H1 (cell line): ENCODE measurements at regions not wholly inside any gene's neighbourhood (a gene's known extent, or its start where the extent isn't known, plus 50 kb on each side); places are given as distances from the start of the nearest gene placed in this dataset.

Experiments used
- CTCF ChIA-PET: fragments of 300-600 bp; sonication (Branson Sonifier 250); formaldehyde crosslinking; loops from one replicate; lab custom pipeline; 2021; ENCODE audit not compliant: partially characterized antibody; lab: Charles Lee
- POLR2A ChIA-PET: fragments of 300-600 bp; sonication (Branson Sonifier 250); formaldehyde crosslinking; loops from one replicate; lab custom pipeline; 2021; ENCODE audit warnings: inconsistent platforms; ENCODE audit not compliant: partially characterized antibody; lab: Charles Lee
- DNase-seq, 2 experiments: peaks; one replicate each; pipeline versions ENCODE4 v3.0.0 to v3.0.0-alpha.2; 2010 to 2022; ENCODE audit warnings: low spot score in 2 of 2, low read depth in 1 of 2, mixed read lengths in 1 of 2
- FAIRE-seq: peaks from 2 replicates; lab custom pipeline; 2011; peaks lifted over from hg19 to GRCh38; lab: Jason Lieb, UNC
- H2AFZ ChIP-seq: 2 replicates; pipeline ENCODE4 v1.8.1; 2012; ENCODE audit warnings: low read length, inconsistent platforms
- H2AK5ac ChIP-seq: 2 replicates; pipeline ENCODE4 v1.6.1; 2013; ENCODE audit warnings: low read depth, low read length
- H2BK120ac ChIP-seq: replicated peaks from 2 replicates; pipeline ENCODE3; 2013; ENCODE audit warnings: low read depth, low read length, inconsistent platforms
- H2BK12ac ChIP-seq: 2 replicates; pipeline ENCODE4 v1.6.1; 2013; ENCODE audit warnings: low read depth, low read length
- H2BK15ac ChIP-seq: 2 replicates; pipeline ENCODE4 v1.6.1; 2013; ENCODE audit warnings: low read length
- H2BK20ac ChIP-seq: 2 replicates; pipeline ENCODE4 v1.6.1; 2013; ENCODE audit warnings: low read length
- H2BK5ac ChIP-seq: 2 replicates; pipeline ENCODE4 v1.6.1; 2013; ENCODE audit warnings: low read depth, low read length
- H3K14ac ChIP-seq: 2 replicates; pipeline ENCODE4 v1.6.1; 2013; ENCODE audit warnings: inconsistent platforms; ENCODE audit not compliant: insufficient read length
- H3K18ac ChIP-seq: 2 replicates; pipeline ENCODE4 v1.6.1; 2013; ENCODE audit warnings: low read length; ENCODE audit errors: extremely low read depth
- H3K23ac ChIP-seq: 2 replicates; pipeline ENCODE4 v1.6.1; 2013; ENCODE audit warnings: inconsistent platforms; ENCODE audit not compliant: insufficient read length
- H3K23me2 ChIP-seq: 2 replicates; pipeline ENCODE4 v1.6.1; 2013; ENCODE audit warnings: low read depth, low read length
- H3K27ac ChIP-seq: 2 replicates; pipeline ENCODE4 v1.6.1; 2011; ENCODE audit warnings: low read depth, low read length, inconsistent platforms
- H3K27me3 ChIP-seq, 4 experiments: replicated peaks in 1 of 4; 1 replicate in 1 of 4; 2 replicates in 3 of 4; pipeline versions ENCODE4 v1.6.1 to v1.8.1; 2011 to 2013; ENCODE audit warnings: low read length in 3 of 4, mild to moderate bottlenecking in 3 of 4, inconsistent platforms in 2 of 4, mixed read lengths in 2 of 4, moderate library complexity in 1 of 4; ENCODE audit not compliant: control insufficient read depth in 3 of 4, insufficient read depth in 3 of 4; ENCODE audit errors: extremely low read depth in 1 of 4
- H3K36me3 ChIP-seq, 4 experiments: 2 replicates each; pipeline versions ENCODE4 v1.6.1 to v1.8.1; 2011 to 2013; ENCODE audit warnings: mild to moderate bottlenecking in 4 of 4, low read length in 3 of 4, moderate library complexity in 2 of 4, control low read depth in 1 of 4, inconsistent platforms in 1 of 4; ENCODE audit not compliant: insufficient read depth in 4 of 4, control insufficient read depth in 2 of 4
- H3K4ac ChIP-seq: replicated peaks from 2 replicates; pipeline ENCODE3; 2013; ENCODE audit warnings: low read length, low read depth, mixed read lengths, inconsistent platforms; ENCODE audit not compliant: insufficient read length
- H3K4me1 ChIP-seq, 4 experiments: replicated peaks in 1 of 4; 1 replicate in 1 of 4; 2 replicates in 3 of 4; pipeline versions ENCODE4 v1.6.1 to v1.8.1; 2011 to 2013; ENCODE audit warnings: low read length in 3 of 4, inconsistent platforms in 2 of 4, mixed read lengths in 1 of 4; ENCODE audit not compliant: insufficient read depth in 4 of 4, control insufficient read depth in 3 of 4
- H3K4me2 ChIP-seq, 2 experiments: 2 replicates each; pipeline versions ENCODE4 v1.6.1 to v1.8.1; 2011 to 2013; ENCODE audit warnings: low read depth in 2 of 2, low read length in 2 of 2, control low read depth in 1 of 2, inconsistent platforms in 1 of 2, mild to moderate bottlenecking in 1 of 2; ENCODE audit not compliant: insufficient read depth in 1 of 2
- H3K4me3 ChIP-seq, 4 experiments: fragments of 200-600, 300-600 bp in 1 of 4; sonication (generic), shearing (Covaris generic), sonication (Bioruptor Twin) in 1 of 4; 2 replicates each; pipeline versions ENCODE4 v1.5.1 to v1.8.1; 2011 to 2016; ENCODE audit warnings: low read length in 4 of 4, low read depth in 3 of 4, control low read depth in 2 of 4, inconsistent platforms in 2 of 4, mild to moderate bottlenecking in 2 of 4, mixed read lengths in 1 of 4, moderate library complexity in 1 of 4; ENCODE audit not compliant: insufficient read depth in 2 of 4; ENCODE audit errors: extremely low read depth in 1 of 4
- H3K56ac ChIP-seq: replicated peaks from 2 replicates; pipeline ENCODE3; 2013; ENCODE audit warnings: low read depth, mild to moderate bottlenecking, mixed read lengths, low read length, inconsistent platforms; ENCODE audit not compliant: insufficient read length
- H3K79me1 ChIP-seq: 2 replicates; pipeline ENCODE4 v1.6.1; 2013; ENCODE audit warnings: low read depth, low read length, control low read depth
- H3K79me2 ChIP-seq, 2 experiments: 2 replicates each; pipeline versions ENCODE4 v1.6.1 to v1.8.1; 2012 to 2013; ENCODE audit warnings: low read length in 2 of 2, mild to moderate bottlenecking in 2 of 2, inconsistent platforms in 1 of 2; ENCODE audit not compliant: insufficient read depth in 2 of 2, control insufficient read depth in 1 of 2
- H3K9ac ChIP-seq, 4 experiments: replicated peaks in 1 of 4; 1 replicate in 1 of 4; 2 replicates in 3 of 4; pipeline versions ENCODE4 v1.6.1 to v1.8.1; 2011 to 2013; ENCODE audit warnings: low read depth in 3 of 4, low read length in 3 of 4, control low read depth in 2 of 4, mild to moderate bottlenecking in 2 of 4, moderate library complexity in 2 of 4, inconsistent platforms in 1 of 4; ENCODE audit errors: extremely low read depth in 1 of 4
- H3K9me3 ChIP-seq, 2 experiments: 2 replicates each; pipeline versions ENCODE4 v1.6.1 to v1.8.1; 2012 to 2013; ENCODE audit warnings: mild to moderate bottlenecking in 2 of 2, moderate library complexity in 2 of 2, control low read depth in 1 of 2, inconsistent platforms in 1 of 2, low read depth in 1 of 2, low read length in 1 of 2, mixed read lengths in 1 of 2; ENCODE audit not compliant: insufficient read depth in 2 of 2
- H4K20me1 ChIP-seq, 2 experiments: replicated peaks in 1 of 2; 2 replicates each; pipeline versions ENCODE3 to v1.8.1; 2011 to 2013; ENCODE audit warnings: inconsistent platforms in 2 of 2, low read length in 2 of 2, mild to moderate bottlenecking in 1 of 2; ENCODE audit not compliant: insufficient read depth in 2 of 2, control insufficient read depth in 1 of 2
- H4K5ac ChIP-seq: 2 replicates; pipeline ENCODE4 v1.6.1; 2013; ENCODE audit warnings: low read length, low read depth, mixed read lengths, inconsistent platforms; ENCODE audit not compliant: insufficient read length
- H4K8ac ChIP-seq: 2 replicates; pipeline ENCODE4 v1.8.0; 2013; ENCODE audit warnings: mild to moderate bottlenecking, moderate library complexity, low read length, inconsistent platforms; ENCODE audit not compliant: insufficient read depth; ENCODE audit errors: extremely low read depth
- H4K91ac ChIP-seq: replicated peaks from 2 replicates; pipeline ENCODE3; 2013; ENCODE audit warnings: low read length, mixed read lengths, inconsistent platforms; ENCODE audit not compliant: insufficient read length
- EP300 ChIP-seq, 2 experiments: IDR thresholded peaks; 1 replicate in 1 of 2; 2 replicates in 1 of 2; pipeline ENCODE4 v1.6.1; 2011 to 2012; ENCODE audit warnings: low read depth in 2 of 2, low read length in 2 of 2, mild to moderate bottlenecking in 2 of 2, borderline replicate concordance in 1 of 2, inconsistent platforms in 1 of 2, moderate library complexity in 1 of 2
- HDAC6 ChIP-seq: IDR thresholded peaks from one replicate; pipeline ENCODE4 v1.7.1; 2012; ENCODE audit warnings: low read depth, mild to moderate bottlenecking, inconsistent platforms, low read length, moderate library complexity
- PHF8 ChIP-seq: fragments of 200-600 bp; sonication (generic); conservative IDR thresholded peaks from 2 replicates; pipeline ENCODE4 v1.7.1; 2012; ENCODE audit warnings: low read depth, mild to moderate bottlenecking, inconsistent platforms, low read length, moderate library complexity
- RAD21 ChIP-seq, 2 experiments: IDR thresholded peaks in 1 of 2; conservative IDR thresholded peaks in 1 of 2; 2 replicates each; pipeline ENCODE4 v1.6.1; 2011; ENCODE audit warnings: low read depth in 2 of 2, low read length in 2 of 2, improper control_type of control experiment in 1 of 2, inconsistent platforms in 1 of 2, mild to moderate bottlenecking in 1 of 2, moderate library complexity in 1 of 2
- SIRT6 ChIP-seq: IDR thresholded peaks from one replicate; pipeline ENCODE4 v1.7.1; 2012; ENCODE audit warnings: low read length, inconsistent platforms
- SP4 ChIP-seq: IDR thresholded peaks from 2 replicates; pipeline ENCODE4 v1.6.1; 2012; ENCODE audit warnings: low read length, inconsistent platforms
- TAF7 ChIP-seq: optimal IDR thresholded peaks from 2 replicates; pipeline ENCODE3; 2011; ENCODE audit warnings: low read depth, mild to moderate bottlenecking, inconsistent platforms, low read length, moderate library complexity, borderline replicate concordance
- TBP ChIP-seq: IDR thresholded peaks from 2 replicates; pipeline ENCODE4 v1.6.1; 2011; ENCODE audit warnings: low read depth, low read length, improper control_type of control experiment
- TCF12 ChIP-seq: IDR thresholded peaks from 2 replicates; pipeline ENCODE4 v1.6.1; 2011; ENCODE audit warnings: low read depth, mild to moderate bottlenecking, low read length
- TEAD4 ChIP-seq: IDR thresholded peaks from 2 replicates; pipeline ENCODE4 v1.6.1; 2012; ENCODE audit warnings: low read depth, low read length, inconsistent platforms, mixed read lengths
- ZNF274 ChIP-seq: IDR thresholded peaks from 2 replicates; pipeline ENCODE4 v1.7.0; 2012; ENCODE audit warnings: low read length, borderline replicate concordance; ENCODE audit errors: extremely low read depth
- WGBS, 2 experiments: shearing (Covaris generic) in 1 of 2; methylation state at CpG; one replicate each; pipeline versions ENCODE4 v1.1.6 to v1.1.7; 2013 to 2015; ENCODE audit warnings: low lambda C conversion rate in 2 of 2, mixed read lengths in 2 of 2, inconsistent platforms in 1 of 2, low coverage in 1 of 2, missing lambda C conversion rate in 1 of 2; ENCODE audit not compliant: insufficient replicate concordance in 2 of 2, insufficient coverage in 1 of 2, insufficient read length in 1 of 2; ENCODE audit errors: extremely low coverage in 1 of 2, missing lambda C conversion rate in 1 of 2; 5-methylcytosine and 5-hydroxymethylcytosine counted together
- TF ChIP-seq, protein P1 (sequence below): IDR thresholded peaks from 2 replicates; pipeline ENCODE4 v1.6.1; 2012; ENCODE audit warnings: low read length, inconsistent platforms

DNA sequence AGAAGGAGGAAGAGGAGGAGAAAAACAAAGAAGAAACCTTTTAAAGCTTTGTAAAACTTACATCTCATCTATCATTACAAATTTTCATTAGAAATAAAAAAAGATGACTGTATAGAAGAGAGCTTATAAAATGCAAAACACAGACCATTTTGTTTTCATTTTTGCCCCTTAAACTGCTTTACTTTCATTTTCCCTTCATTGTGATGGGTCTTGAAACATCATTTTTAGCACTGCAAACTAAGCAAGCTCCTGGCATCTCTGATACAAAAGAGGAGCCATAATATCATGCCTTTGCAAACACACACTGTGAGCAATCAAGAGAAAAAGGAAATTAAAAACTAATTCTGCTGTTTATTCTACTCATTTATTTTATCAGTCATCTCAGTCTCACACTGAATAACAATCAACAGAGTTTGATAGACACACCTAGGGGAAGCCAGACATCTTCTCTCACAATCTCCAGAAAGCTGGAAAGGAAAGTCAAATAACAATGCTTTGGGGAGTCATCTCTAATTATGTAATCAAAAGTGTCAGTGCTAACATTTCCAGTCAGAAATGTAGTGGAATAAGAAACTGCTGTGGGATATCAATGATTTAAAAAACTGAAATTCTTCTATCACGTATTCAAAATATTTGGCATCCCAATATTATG, 467.7 kb upstream of the FAT3 start:
- Histone ChIP-seq H3K36me3 (no peaks in the 10 kb centered on the region), H3K4me1 (0 out of 7 replicates have a peak, but pooled peaks cover 0 to 4% (median 0%) of the 10 kb centered on the region in 4 experiments), H4K91ac (no peak overlapping the region), H4K20me1 (no peaks in the 10 kb centered on the region), H3K9ac (no peak overlapping the region), H3K56ac (no peak overlapping the region), H3K23me2 (no peaks in the 10 kb centered on the region), H3K4me3 (no peak overlapping the region), H4K5ac (no peak overlapping the region), H3K27ac (no peak overlapping the region), H3K14ac (no peak overlapping the region), H3K18ac (no peak overlapping the region), H3K9me3 (peaks cover 0 to 4% of the 10 kb centered on the region in 2 experiments; a peak in 1 of 4 replicates), H3K4me2 (no peak overlapping the region), H2BK120ac (no peak overlapping the region), H2AK5ac (no peak overlapping the region), H3K79me2 (no peaks in the 10 kb centered on the region), H2BK12ac (no peak overlapping the region), H3K4ac (no peak overlapping the region), H3K79me1 (no peaks in the 10 kb centered on the region), H3K23ac (no peak overlapping the region), H4K8ac (no peak overlapping the region), H2BK20ac (no peak overlapping the region), H3K27me3 (no peaks in the 10 kb centered on the region), H2AFZ (no peak overlapping the region), H2BK5ac (no peak overlapping the region), H2BK15ac (no peak overlapping the region)
- POLR2A ChIA-PET: interaction anchor here (0.9 kb wide), 1 partner anchor 540 kb away, joined by 3 read pairs; no protein-coding TSS in a partner anchor
- WGBS, 2 experiments: 90% methylated on average over 1 of the region's 1 CpG; no CpG with 5 or more reads in 1 of the 2 experiments
- no peak for DNase-seq
- CTCF ChIA-PET: no interaction called here
- FAIRE-seq: no peak
- TF ChIP-seq TCF12 (no peak), PHF8 (no peak), HDAC6 (no peak), ZNF274 (no peak), SIRT6 (no peak), SP4 (no peak), TBP (no peak), TEAD4 (no peak), TAF7 (no peak), RAD21 (IDR thresholded peaks at IDR 0.05 in 1 of 2, conservative IDR thresholded peaks at IDR 0.05 in 1 of 2; ENCODE audit: low read depth in 2 of 2, low read length in 2 of 2) (no peak), EP300 (IDR thresholded peaks at IDR 0.05; ENCODE audit: borderline replicate concordance in 1 of 2, low read depth in 2 of 2, low read length in 2 of 2) (no peak)
- TF ChIP-seq, protein P1, sequence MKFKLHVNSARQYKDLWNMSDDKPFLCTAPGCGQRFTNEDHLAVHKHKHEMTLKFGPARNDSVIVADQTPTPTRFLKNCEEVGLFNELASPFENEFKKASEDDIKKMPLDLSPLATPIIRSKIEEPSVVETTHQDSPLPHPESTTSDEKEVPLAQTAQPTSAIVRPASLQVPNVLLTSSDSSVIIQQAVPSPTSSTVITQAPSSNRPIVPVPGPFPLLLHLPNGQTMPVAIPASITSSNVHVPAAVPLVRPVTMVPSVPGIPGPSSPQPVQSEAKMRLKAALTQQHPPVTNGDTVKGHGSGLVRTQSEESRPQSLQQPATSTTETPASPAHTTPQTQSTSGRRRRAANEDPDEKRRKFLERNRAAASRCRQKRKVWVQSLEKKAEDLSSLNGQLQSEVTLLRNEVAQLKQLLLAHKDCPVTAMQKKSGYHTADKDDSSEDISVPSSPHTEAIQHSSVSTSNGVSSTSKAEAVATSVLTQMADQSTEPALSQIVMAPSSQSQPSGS: no peak
